Ishikawa (cell line): ENCODE measurements at regions not wholly inside any gene's neighbourhood (a gene's known extent, or its start where the extent isn't known, plus 50 kb on each side); places are given as distances from the start of the nearest gene placed in this dataset.

Experiments used
- CEBPB ChIP-seq: IDR thresholded peaks from 2 replicates; pipeline ENCODE4 v1.6.1; 2012
- CREB1 ChIP-seq: IDR thresholded peaks from 2 replicates; pipeline ENCODE4 v1.6.1; 2012; ENCODE audit warnings: low read depth
- EGR1 ChIP-seq: IDR thresholded peaks from 2 replicates; pipeline ENCODE4 v1.6.1; 2012
- EP300 ChIP-seq: IDR thresholded peaks from 2 replicates; pipeline ENCODE4 v1.6.1; 2012; ENCODE audit warnings: borderline replicate concordance
- FOXM1 ChIP-seq: IDR thresholded peaks from 2 replicates; pipeline ENCODE4 v1.6.1; 2012; ENCODE audit warnings: low read depth, borderline replicate concordance
- NFIC ChIP-seq: IDR thresholded peaks from 2 replicates; pipeline ENCODE4 v1.6.1; 2012
- RAD21 ChIP-seq: IDR thresholded peaks from 2 replicates; pipeline ENCODE4 v1.6.1; 2012; ENCODE audit warnings: low read depth
- TAF1 ChIP-seq: IDR thresholded peaks from 2 replicates; pipeline ENCODE4 v1.6.1; 2012; ENCODE audit warnings: low read depth, mild to moderate bottlenecking
- TCF12 ChIP-seq: IDR thresholded peaks from 2 replicates; pipeline ENCODE4 v1.6.1; 2012; ENCODE audit warnings: low read depth
- TEAD4 ChIP-seq: IDR thresholded peaks from 2 replicates; pipeline ENCODE4 v1.6.1; 2012
- USF1 ChIP-seq: IDR thresholded peaks from 2 replicates; pipeline ENCODE4 v1.6.1; 2012
- YY1 ChIP-seq: IDR thresholded peaks from 2 replicates; pipeline ENCODE4 v1.6.1; 2012; ENCODE audit warnings: low read depth
- ZBTB7A ChIP-seq: IDR thresholded peaks from 2 replicates; pipeline ENCODE4 v1.6.1; 2012; ENCODE audit warnings: low read depth
- TF ChIP-seq, protein P1 (sequence below): IDR thresholded peaks from 2 replicates; pipeline ENCODE4 v1.6.1; 2012
- TF ChIP-seq, protein P2 (sequence below): IDR thresholded peaks from 2 replicates; pipeline ENCODE4 v1.6.1; 2012; ENCODE audit warnings: low read depth, mild to moderate bottlenecking

DNA sequence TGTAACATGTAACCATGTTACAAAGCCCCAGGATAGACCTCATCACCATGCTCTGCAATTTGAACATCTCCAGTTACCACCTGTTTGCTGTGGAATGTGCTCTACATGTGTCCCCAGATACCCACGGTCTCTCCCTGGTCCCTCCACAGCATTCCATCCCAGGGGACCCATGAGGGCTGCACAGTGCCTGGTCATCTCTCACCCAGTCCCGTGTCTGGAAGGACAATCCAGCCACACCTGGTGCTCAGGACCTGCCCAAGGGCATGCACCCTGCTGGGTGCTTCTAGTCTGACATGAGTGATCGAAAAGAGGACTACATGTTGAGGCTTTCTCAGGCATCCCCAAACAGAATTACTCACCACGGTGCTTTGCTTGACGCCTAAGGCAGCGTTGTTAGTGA lies 119.6 kb upstream of the ATP10A start:
- TF ChIP-seq TCF12 (no peak), NFIC (no peak), YY1 (no peak), ZBTB7A (no peak), TAF1 (no peak), CEBPB (no peak), CREB1 (no peak), FOXM1 (no peak), USF1 (no peak)
- TF ChIP-seq, protein P1, sequence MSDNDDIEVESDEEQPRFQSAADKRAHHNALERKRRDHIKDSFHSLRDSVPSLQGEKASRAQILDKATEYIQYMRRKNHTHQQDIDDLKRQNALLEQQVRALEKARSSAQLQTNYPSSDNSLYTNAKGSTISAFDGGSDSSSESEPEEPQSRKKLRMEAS = no peak
- TF ChIP-seq, protein P2, sequence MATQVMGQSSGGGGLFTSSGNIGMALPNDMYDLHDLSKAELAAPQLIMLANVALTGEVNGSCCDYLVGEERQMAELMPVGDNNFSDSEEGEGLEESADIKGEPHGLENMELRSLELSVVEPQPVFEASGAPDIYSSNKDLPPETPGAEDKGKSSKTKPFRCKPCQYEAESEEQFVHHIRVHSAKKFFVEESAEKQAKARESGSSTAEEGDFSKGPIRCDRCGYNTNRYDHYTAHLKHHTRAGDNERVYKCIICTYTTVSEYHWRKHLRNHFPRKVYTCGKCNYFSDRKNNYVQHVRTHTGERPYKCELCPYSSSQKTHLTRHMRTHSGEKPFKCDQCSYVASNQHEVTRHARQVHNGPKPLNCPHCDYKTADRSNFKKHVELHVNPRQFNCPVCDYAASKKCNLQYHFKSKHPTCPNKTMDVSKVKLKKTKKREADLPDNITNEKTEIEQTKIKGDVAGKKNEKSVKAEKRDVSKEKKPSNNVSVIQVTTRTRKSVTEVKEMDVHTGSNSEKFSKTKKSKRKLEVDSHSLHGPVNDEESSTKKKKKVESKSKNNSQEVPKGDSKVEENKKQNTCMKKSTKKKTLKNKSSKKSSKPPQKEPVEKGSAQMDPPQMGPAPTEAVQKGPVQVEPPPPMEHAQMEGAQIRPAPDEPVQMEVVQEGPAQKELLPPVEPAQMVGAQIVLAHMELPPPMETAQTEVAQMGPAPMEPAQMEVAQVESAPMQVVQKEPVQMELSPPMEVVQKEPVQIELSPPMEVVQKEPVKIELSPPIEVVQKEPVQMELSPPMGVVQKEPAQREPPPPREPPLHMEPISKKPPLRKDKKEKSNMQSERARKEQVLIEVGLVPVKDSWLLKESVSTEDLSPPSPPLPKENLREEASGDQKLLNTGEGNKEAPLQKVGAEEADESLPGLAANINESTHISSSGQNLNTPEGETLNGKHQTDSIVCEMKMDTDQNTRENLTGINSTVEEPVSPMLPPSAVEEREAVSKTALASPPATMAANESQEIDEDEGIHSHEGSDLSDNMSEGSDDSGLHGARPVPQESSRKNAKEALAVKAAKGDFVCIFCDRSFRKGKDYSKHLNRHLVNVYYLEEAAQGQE = no peak

- no peak for TF ChIP-seq ZBTB7A
- TF ChIP-seq, protein P2 = no peak
- no peak for TF ChIP-seq TCF12
These were observed 118.0 kb upstream of the ATP10A start for GRCh38 chr15:25981114-25981513.

DNA sequence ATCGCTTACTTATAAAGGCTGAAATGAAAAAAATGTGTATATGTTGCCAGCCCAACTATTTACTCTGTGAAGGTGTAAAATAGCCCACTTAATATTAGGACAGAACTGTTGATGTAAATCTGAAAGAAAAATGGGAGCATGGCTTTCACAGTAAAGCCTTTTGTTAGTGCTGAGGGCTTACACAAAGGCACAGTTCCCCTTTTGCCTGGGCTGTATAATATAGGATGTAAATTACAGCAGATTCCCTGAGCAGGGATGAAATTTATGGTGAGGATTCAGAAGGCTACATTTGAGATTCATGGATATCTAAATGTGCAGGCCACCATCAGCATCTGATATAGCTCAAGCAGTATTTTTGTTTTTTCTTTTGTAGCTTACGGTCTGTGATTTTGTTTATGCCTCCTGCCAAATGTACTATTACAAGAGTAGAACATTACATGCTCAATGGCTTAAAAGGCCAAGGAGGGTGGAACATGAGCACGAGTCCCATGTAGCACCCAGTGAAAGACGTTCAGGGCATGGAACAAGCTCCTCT lies 109.1 kb upstream of the ATP10A start:
- TF ChIP-seq ZBTB7A (no peak), CEBPB (no peak), YY1 (no peak), EP300 (no peak), TCF12 (no peak), EGR1 (no peak)
- TF ChIP-seq, protein P2 = no peak

- no peak for TF ChIP-seq YY1
- no peak for TF ChIP-seq EGR1
These were observed 107.9 kb upstream of the ATP10A start for GRCh38 chr15:25971053-25971452.

GRCh38 chr15:25969886-25970285 lies 106.8 kb upstream of the ATP10A start:
- TF ChIP-seq EP300 = no peak
- no peak for TF ChIP-seq NFIC
- no peak for TF ChIP-seq USF1
- TF ChIP-seq, protein P2 = no peak
- no peak for TF ChIP-seq TCF12
- TF ChIP-seq EGR1 = no peak
- no peak for TF ChIP-seq CEBPB
- TF ChIP-seq YY1 = no peak
- no peak for TF ChIP-seq TAF1
- no peak for TF ChIP-seq ZBTB7A
- TF ChIP-seq FOXM1 = no peak
- TF ChIP-seq, protein P1 = no peak
- no peak for TF ChIP-seq CREB1
- TF ChIP-seq TEAD4 = no peak
- TF ChIP-seq RAD21 = no peak
